ENCODE measurements at regions not wholly inside any gene's neighbourhood (a gene's known extent, or its start where the extent isn't known, plus 50 kb on each side); places are given as distances from the start of the nearest gene placed in this dataset.

DNA sequence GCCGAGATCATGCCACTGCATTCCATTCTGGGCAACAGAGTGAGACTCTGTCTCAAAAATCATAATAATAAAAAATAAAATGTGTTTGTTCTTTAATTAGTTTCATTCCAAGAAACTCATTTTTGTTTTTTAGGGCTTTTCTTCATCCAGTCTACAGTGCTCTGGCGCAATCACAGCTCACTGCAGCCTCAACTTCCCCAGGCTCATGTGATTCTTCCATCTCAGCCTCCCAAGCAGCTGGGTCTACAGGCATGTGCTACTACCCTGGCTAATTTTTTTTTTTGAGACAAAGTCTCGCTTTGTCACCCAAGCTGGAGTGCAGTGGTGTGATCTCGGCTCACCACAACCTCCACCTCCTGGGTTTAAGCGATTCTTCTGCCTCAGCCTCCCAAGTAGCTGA is 143.6 kb upstream of the JARID2 start:
- TF ChIP-seq EZH2 (IDR thresholded peaks at IDR 0.05; ENCODE audit: borderline replicate concordance, insufficient read depth, low read length, poor library complexity, severe bottlenecking), result no peak
- TF ChIP-seq MXI1 (conservative IDR thresholded peaks at IDR 0.05; ENCODE audit: poor library complexity, severe bottlenecking), result no peak
- TF ChIP-seq, protein P1, sequence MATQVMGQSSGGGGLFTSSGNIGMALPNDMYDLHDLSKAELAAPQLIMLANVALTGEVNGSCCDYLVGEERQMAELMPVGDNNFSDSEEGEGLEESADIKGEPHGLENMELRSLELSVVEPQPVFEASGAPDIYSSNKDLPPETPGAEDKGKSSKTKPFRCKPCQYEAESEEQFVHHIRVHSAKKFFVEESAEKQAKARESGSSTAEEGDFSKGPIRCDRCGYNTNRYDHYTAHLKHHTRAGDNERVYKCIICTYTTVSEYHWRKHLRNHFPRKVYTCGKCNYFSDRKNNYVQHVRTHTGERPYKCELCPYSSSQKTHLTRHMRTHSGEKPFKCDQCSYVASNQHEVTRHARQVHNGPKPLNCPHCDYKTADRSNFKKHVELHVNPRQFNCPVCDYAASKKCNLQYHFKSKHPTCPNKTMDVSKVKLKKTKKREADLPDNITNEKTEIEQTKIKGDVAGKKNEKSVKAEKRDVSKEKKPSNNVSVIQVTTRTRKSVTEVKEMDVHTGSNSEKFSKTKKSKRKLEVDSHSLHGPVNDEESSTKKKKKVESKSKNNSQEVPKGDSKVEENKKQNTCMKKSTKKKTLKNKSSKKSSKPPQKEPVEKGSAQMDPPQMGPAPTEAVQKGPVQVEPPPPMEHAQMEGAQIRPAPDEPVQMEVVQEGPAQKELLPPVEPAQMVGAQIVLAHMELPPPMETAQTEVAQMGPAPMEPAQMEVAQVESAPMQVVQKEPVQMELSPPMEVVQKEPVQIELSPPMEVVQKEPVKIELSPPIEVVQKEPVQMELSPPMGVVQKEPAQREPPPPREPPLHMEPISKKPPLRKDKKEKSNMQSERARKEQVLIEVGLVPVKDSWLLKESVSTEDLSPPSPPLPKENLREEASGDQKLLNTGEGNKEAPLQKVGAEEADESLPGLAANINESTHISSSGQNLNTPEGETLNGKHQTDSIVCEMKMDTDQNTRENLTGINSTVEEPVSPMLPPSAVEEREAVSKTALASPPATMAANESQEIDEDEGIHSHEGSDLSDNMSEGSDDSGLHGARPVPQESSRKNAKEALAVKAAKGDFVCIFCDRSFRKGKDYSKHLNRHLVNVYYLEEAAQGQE (IDR thresholded peaks at IDR 0.05; ENCODE audit: borderline replicate concordance), result no peak
- TF ChIP-seq, protein P2, sequence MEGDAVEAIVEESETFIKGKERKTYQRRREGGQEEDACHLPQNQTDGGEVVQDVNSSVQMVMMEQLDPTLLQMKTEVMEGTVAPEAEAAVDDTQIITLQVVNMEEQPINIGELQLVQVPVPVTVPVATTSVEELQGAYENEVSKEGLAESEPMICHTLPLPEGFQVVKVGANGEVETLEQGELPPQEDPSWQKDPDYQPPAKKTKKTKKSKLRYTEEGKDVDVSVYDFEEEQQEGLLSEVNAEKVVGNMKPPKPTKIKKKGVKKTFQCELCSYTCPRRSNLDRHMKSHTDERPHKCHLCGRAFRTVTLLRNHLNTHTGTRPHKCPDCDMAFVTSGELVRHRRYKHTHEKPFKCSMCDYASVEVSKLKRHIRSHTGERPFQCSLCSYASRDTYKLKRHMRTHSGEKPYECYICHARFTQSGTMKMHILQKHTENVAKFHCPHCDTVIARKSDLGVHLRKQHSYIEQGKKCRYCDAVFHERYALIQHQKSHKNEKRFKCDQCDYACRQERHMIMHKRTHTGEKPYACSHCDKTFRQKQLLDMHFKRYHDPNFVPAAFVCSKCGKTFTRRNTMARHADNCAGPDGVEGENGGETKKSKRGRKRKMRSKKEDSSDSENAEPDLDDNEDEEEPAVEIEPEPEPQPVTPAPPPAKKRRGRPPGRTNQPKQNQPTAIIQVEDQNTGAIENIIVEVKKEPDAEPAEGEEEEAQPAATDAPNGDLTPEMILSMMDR (IDR thresholded peaks at IDR 0.05; ENCODE audit: poor library complexity, severe bottlenecking), result no peak
- no peak for TF ChIP-seq EP300 (conservative IDR thresholded peaks at IDR 0.05; ENCODE audit: poor library complexity, severe bottlenecking)
- TF ChIP-seq TAF1 (IDR thresholded peaks at IDR 0.05; ENCODE audit: low read depth), result no peak
- Histone ChIP-seq H3K27ac (ENCODE audit: low read length) (no peak overlapping the region), H2AFZ (ENCODE audit: low read depth, low read length) (no peak overlapping the region), H3K4me3 (ENCODE audit: low read length) (no peak overlapping the region), H3K27me3 (ENCODE audit: insufficient read depth, low read depth, low read length) (no peaks in the 10 kb centered on the region), H3F3A (ENCODE audit: insufficient read depth, low read length, poor library complexity, severe bottlenecking) (no peaks in the 10 kb centered on the region), H3K79me2 (replicated peaks; ENCODE audit: insufficient read depth, low read length) (no peaks in the 10 kb centered on the region), H3K9ac (ENCODE audit: low read length) (no peak overlapping the region), H3K9me3 (ENCODE audit: low read length) (no peaks in the 10 kb centered on the region), H4K20me1 (ENCODE audit: insufficient read depth) (no peaks in the 10 kb centered on the region), H3K36me3 (ENCODE audit: insufficient read depth, low read length) (no peaks in the 10 kb centered on the region), H3K4me2 (ENCODE audit: low read length) (no peak overlapping the region), H3K9me2 (ENCODE audit: insufficient read depth, low read length) (no peaks in the 10 kb centered on the region)

DNA sequence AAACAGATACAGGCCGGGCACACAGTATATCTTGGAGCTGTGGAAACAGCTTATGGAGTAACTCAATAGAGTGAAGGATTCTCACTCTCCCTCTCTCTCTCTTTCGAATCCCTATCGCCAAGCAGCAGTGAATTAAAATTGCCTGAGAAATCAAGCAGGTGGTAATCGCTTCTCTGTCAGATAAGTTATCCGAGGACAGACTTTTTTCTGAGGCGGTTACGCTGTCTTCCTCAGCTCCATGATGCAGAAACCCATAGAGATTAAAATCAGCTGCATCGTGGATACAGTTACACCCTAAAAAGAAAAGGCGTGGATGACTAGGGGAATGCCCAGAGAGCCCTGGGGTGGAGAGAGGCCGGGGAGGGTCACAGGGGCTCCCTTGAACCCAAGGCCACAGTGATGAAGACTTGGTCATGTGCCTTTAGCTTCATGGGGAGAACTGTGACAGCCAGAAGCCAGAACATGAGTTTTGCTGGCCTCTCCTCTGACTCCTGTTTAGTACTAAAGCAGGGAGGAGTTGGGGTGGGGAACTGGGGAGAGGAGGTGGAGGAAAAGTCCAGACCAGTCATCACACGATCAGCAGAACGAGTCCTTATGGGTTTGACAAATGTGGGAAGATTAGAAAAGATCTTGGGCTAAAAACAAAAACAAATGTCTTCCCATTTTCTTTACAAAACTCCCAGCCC is 138.8 kb upstream of the JARID2 start:
- H3K9me3 ChIP-seq (ENCODE audit: low read length), result no peaks in the 10 kb centered on the region
- no peaks in the 10 kb centered on the region for H3K27me3 ChIP-seq (ENCODE audit: insufficient read depth, low read depth, low read length)
- no peaks in the 10 kb centered on the region for H3K36me3 ChIP-seq (ENCODE audit: insufficient read depth, low read length)
- no peak overlapping the region for H3K27ac ChIP-seq (ENCODE audit: low read length)
- no peak overlapping the region for H2AFZ ChIP-seq (ENCODE audit: low read depth, low read length)
- H3K4me2 ChIP-seq (ENCODE audit: low read length), result no peak overlapping the region
- no peak overlapping the region for H3K9ac ChIP-seq (ENCODE audit: low read length)
- peaks cover 4% of the 10 kb centered on the region for H3F3A ChIP-seq (ENCODE audit: insufficient read depth, low read length, poor library complexity, severe bottlenecking)
- H3K4me3 ChIP-seq (ENCODE audit: low read length), result no peak overlapping the region
- TF ChIP-seq EZH2 (IDR thresholded peaks at IDR 0.05; ENCODE audit: borderline replicate concordance, insufficient read depth, low read length, poor library complexity, severe bottlenecking) (no peak), MXI1 (conservative IDR thresholded peaks at IDR 0.05; ENCODE audit: poor library complexity, severe bottlenecking) (no peak), RAD21 (conservative IDR thresholded peaks at IDR 0.05) (no peak), SMC3 (conservative IDR thresholded peaks at IDR 0.05; ENCODE audit: poor library complexity) (no peak), TAF1 (IDR thresholded peaks at IDR 0.05; ENCODE audit: low read depth) (no peak), POLR2AphosphoS5 (IDR thresholded peaks at IDR 0.05) (no peak), EP300 (conservative IDR thresholded peaks at IDR 0.05; ENCODE audit: poor library complexity, severe bottlenecking) (no peak)
- TF ChIP-seq, protein P2 (IDR thresholded peaks at IDR 0.05; ENCODE audit: poor library complexity, severe bottlenecking), result no peak
- TF ChIP-seq, protein P1 (IDR thresholded peaks at IDR 0.05; ENCODE audit: borderline replicate concordance), result no peak
- H3K9me2 ChIP-seq (ENCODE audit: insufficient read depth, low read length), result no peaks in the 10 kb centered on the region
- H3K79me2 ChIP-seq (replicated peaks; ENCODE audit: insufficient read depth, low read length), result no peaks in the 10 kb centered on the region
- no peaks in the 10 kb centered on the region for H4K20me1 ChIP-seq (ENCODE audit: insufficient read depth)
